SK-N-SH (cell line): ENCODE measurements at regions not wholly inside any gene's neighbourhood (a gene's known extent, or its start where the extent isn't known, plus 50 kb on each side); places are given as distances from the start of the nearest gene placed in this dataset.

Source experiments
- CTCF ChIA-PET: fragments of 300-600, 350-600 bp; formaldehyde crosslinking; extraction: SDS; loops from one replicate; lab custom pipeline; 2021; lab: Yijun Ruan, JAX
- POLR2A ChIA-PET: fragments of 350-600 bp; sonication (Branson Sonifier 250); formaldehyde crosslinking; extraction: SDS; loops from one replicate; lab custom pipeline; 2020; ENCODE audit warnings: antibody characterized with exemption, inconsistent platforms; lab: Yijun Ruan, JAX
- DNase-seq: peaks from one replicate; pipeline ENCODE4 v3.0.0; 2012
- H2AFZ ChIP-seq: fragments of 200-600 bp; sonication (generic); 2 replicates; pipeline ENCODE4 v1.8.1; 2016; ENCODE audit warnings: antibody characterized with exemption, mild to moderate bottlenecking, low read depth
- H3F3A ChIP-seq: fragments of 200-600 bp; sonication (generic); replicated peaks from 2 replicates; pipeline ENCODE3; 2016; ENCODE audit warnings: antibody characterized with exemption, mild to moderate bottlenecking; ENCODE audit not compliant: insufficient read depth
- H3K27ac ChIP-seq, 2 experiments: fragments of 200-500 bp in 1 of 2; fragments of 200-600 bp in 1 of 2; sonication (Bioruptor generic) in 1 of 2; sonication (generic), shearing (Covaris generic) in 1 of 2; 2 replicates each; pipeline versions ENCODE4 v1.5.1 to v1.6.1; 2014 to 2016; ENCODE audit warnings: low read depth in 2 of 2, inconsistent platforms in 1 of 2, low read length in 1 of 2, mild to moderate bottlenecking in 1 of 2, mixed read lengths in 1 of 2
- H3K27me3 ChIP-seq: fragments of 200-600 bp; sonication (generic), shearing (Covaris generic); 2 replicates; pipeline ENCODE4 v1.6.1; 2016; ENCODE audit warnings: mixed run types; ENCODE audit not compliant: insufficient read depth
- H3K36me3 ChIP-seq, 2 experiments: fragments of 200-500 bp in 1 of 2; fragments of 200-600 bp in 1 of 2; sonication (Bioruptor generic) in 1 of 2; sonication (generic) in 1 of 2; replicated peaks in 1 of 2; 2 replicates each; pipeline versions ENCODE3 to v1.5.1; 2014 to 2016; ENCODE audit warnings: low read length in 1 of 2, mild to moderate bottlenecking in 1 of 2; ENCODE audit not compliant: insufficient read depth in 2 of 2, control insufficient read depth in 1 of 2
- H3K4me1 ChIP-seq, 2 experiments: fragments of 200-500 bp in 1 of 2; fragments of 200-600 bp in 1 of 2; sonication (Bioruptor generic) in 1 of 2; sonication (generic), shearing (Covaris generic) in 1 of 2; 2 replicates each; pipeline versions ENCODE4 v1.5.1 to v1.6.1; 2014 to 2016; ENCODE audit warnings: low read depth in 1 of 2, low read length in 1 of 2, mixed run types in 1 of 2; ENCODE audit not compliant: insufficient read depth in 2 of 2, control insufficient read depth in 1 of 2
- H3K4me2 ChIP-seq: fragments of 200-600 bp; sonication (generic), shearing (Covaris generic); 2 replicates; pipeline ENCODE4 v1.6.1; 2017; ENCODE audit warnings: mixed run types
- H3K4me3 ChIP-seq, 2 experiments: fragments of 200-500 bp in 1 of 2; fragments of 200-600 bp in 1 of 2; sonication (Bioruptor generic) in 1 of 2; sonication (generic), shearing (Covaris generic) in 1 of 2; 2 replicates each; pipeline versions ENCODE4 v1.5.1 to v1.8.1; 2014 to 2016; ENCODE audit warnings: low read depth in 2 of 2, inconsistent platforms in 1 of 2, low read length in 1 of 2, mild to moderate bottlenecking in 1 of 2, mixed read lengths in 1 of 2, moderate library complexity in 1 of 2
- H3K79me2 ChIP-seq: fragments of 200-600 bp; sonication (generic); 2 replicates; pipeline ENCODE4 v1.8.1; 2017; ENCODE audit warnings: mild to moderate bottlenecking; ENCODE audit not compliant: insufficient read depth
- H3K9ac ChIP-seq: fragments of 200-600 bp; sonication (generic); 2 replicates; pipeline ENCODE4 v1.6.1; 2017; ENCODE audit warnings: mixed run types
- H3K9me2 ChIP-seq: fragments of 200-600 bp; sonication (generic); 2 replicates; pipeline ENCODE4 v1.6.1; 2017; ENCODE audit warnings: mixed run types
- H3K9me3 ChIP-seq: fragments of 200-600 bp; sonication (generic); 2 replicates; pipeline ENCODE4 v1.6.1; 2017; ENCODE audit warnings: mixed run types, mild to moderate bottlenecking, moderate library complexity
- H4K20me1 ChIP-seq: fragments of 200-600 bp; sonication (generic); 2 replicates; pipeline ENCODE4 v1.6.1; 2017; ENCODE audit warnings: mild to moderate bottlenecking, mixed run types; ENCODE audit not compliant: insufficient read depth
- FOSL2 ChIP-seq: IDR thresholded peaks from 2 replicates; pipeline ENCODE4 v1.4.0; 2012; ENCODE audit warnings: low read depth, mild to moderate bottlenecking, moderate library complexity, borderline replicate concordance
- FOXJ3 ChIP-seq: sonication (generic); formaldehyde crosslinking; IDR thresholded peaks from 2 replicates; pipeline ENCODE4 v1.5.1; 2020; ENCODE audit warnings: mild to moderate bottlenecking, missing genetic modification reagents
- FOXM1 ChIP-seq: IDR thresholded peaks from 2 replicates; pipeline ENCODE4 v1.4.0; 2012; ENCODE audit warnings: low read depth, mild to moderate bottlenecking
- GABPA ChIP-seq: IDR thresholded peaks from 2 replicates; pipeline ENCODE4 v1.4.0; 2012; ENCODE audit warnings: low read depth, mild to moderate bottlenecking
- GATA2 ChIP-seq: sonication (generic); formaldehyde crosslinking; IDR thresholded peaks from 2 replicates; pipeline ENCODE4 v1.5.0; 2020; ENCODE audit warnings: mild to moderate bottlenecking, missing genetic modification reagents
- MEF2A ChIP-seq: IDR thresholded peaks from 2 replicates; pipeline ENCODE4 v1.4.0; 2012; ENCODE audit warnings: low read depth, borderline replicate concordance
- MXI1 ChIP-seq: IDR thresholded peaks from 2 replicates; pipeline ENCODE4 v1.6.1; 2012; ENCODE audit warnings: mild to moderate bottlenecking, low read depth, low read length, improper control_type of control experiment
- NFIC ChIP-seq: IDR thresholded peaks from 2 replicates; pipeline ENCODE4 v1.4.0; 2012; ENCODE audit warnings: borderline replicate concordance
- NRF1 ChIP-seq: IDR thresholded peaks from 2 replicates; pipeline ENCODE4 v1.6.1; 2012; ENCODE audit warnings: low read depth, mild to moderate bottlenecking, low read length
- RAD21 ChIP-seq: IDR thresholded peaks from 2 replicates; pipeline ENCODE4 v1.6.1; 2012; ENCODE audit warnings: mild to moderate bottlenecking, low read length
- RFX5 ChIP-seq: IDR thresholded peaks from 2 replicates; pipeline ENCODE4 v1.6.1; 2012; ENCODE audit warnings: mild to moderate bottlenecking, improper control_type of control experiment, low read length
- RXRA ChIP-seq: IDR thresholded peaks from 2 replicates; pipeline ENCODE4 v1.4.0; 2012; ENCODE audit warnings: low read depth, mild to moderate bottlenecking, borderline replicate concordance
- SIN3A ChIP-seq: IDR thresholded peaks from 2 replicates; pipeline ENCODE4 v1.6.1; 2012; ENCODE audit warnings: low read depth, mild to moderate bottlenecking, low read length, moderate library complexity, borderline replicate concordance
- SMC3 ChIP-seq: IDR thresholded peaks from 2 replicates; pipeline ENCODE4 v1.6.1; 2012; ENCODE audit warnings: low read depth, low read length, improper control_type of control experiment
- TCF12 ChIP-seq: IDR thresholded peaks from 2 replicates; pipeline ENCODE4 v1.4.0; 2012
- WGBS: methylation state at CpG from one replicate; pipeline ENCODE4 v1.1.6; 2017; ENCODE audit warnings: low lambda C conversion rate; 5-methylcytosine and 5-hydroxymethylcytosine counted together
- TF ChIP-seq, protein P1 (sequence below): IDR thresholded peaks from 2 replicates; pipeline ENCODE4 v1.4.0; 2012; ENCODE audit warnings: low read depth
- TF ChIP-seq, protein P2 (sequence below): IDR thresholded peaks from 2 replicates; pipeline ENCODE4; 2012
- TF ChIP-seq, protein P3 (sequence below): fragments of 150-350 bp; IDR thresholded peaks from 2 replicates; pipeline ENCODE4 v1.6.1; 2016; ENCODE audit warnings: mild to moderate bottlenecking, low read depth, low read length
- TF ChIP-seq, protein P4 (sequence below): fragments of 200-600 bp; sonication (generic); IDR thresholded peaks from 2 replicates; pipeline ENCODE4 v1.6.1; 2017; ENCODE audit warnings: antibody characterized with exemption, mild to moderate bottlenecking, moderate library complexity
- TF ChIP-seq, protein P5 (sequence below): IDR thresholded peaks from 2 replicates; pipeline ENCODE4 v1.4.0; 2012; ENCODE audit warnings: low read depth, borderline replicate concordance

DNA sequence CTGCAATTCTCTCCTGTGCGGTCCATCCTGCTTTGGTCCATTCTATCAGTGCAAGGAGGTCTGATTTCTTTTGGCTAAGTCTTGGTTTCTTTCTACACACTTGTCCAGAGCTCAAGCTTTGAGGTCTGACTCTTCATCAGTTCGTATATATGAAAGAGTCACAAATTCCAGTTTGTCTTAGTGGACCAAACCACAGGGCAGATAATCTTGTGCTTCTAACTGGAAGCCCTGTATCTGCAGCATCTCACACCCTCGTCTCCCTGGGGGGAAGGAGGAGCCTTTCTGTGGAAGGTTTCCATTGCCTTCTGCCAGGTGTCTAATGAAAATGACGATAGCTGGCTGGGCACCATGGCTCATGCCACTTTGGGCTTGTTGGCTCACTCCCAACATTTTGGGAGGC lies 148.5 kb downstream of the SPP2 start:
- Histone ChIP-seq H2AFZ (no peak overlapping the region), H3K4me1 (peaks cover 0 to 8% of the 10 kb centered on the region in 2 experiments; a peak in 2 of 4 replicates), H3K9me3 (no peaks in the 10 kb centered on the region), H4K20me1 (no peaks in the 10 kb centered on the region), H3K4me3 (no peak overlapping the region), H3K9me2 (no peaks in the 10 kb centered on the region), H3F3A (peaks cover 18% of the 10 kb centered on the region), H3K9ac (no peak overlapping the region), H3K27me3 (no peaks in the 10 kb centered on the region), H3K4me2 (no peak overlapping the region), H3K79me2 (no peaks in the 10 kb centered on the region), H3K27ac (no peak overlapping the region), H3K36me3 (no peaks in the 10 kb centered on the region)
- CTCF ChIA-PET = interaction anchor here (1.1 to 1.9 kb wide), 2 partner anchors 12 to 20 kb away, joined by 3 to 4 read pairs; no protein-coding TSS in a partner anchor
- no peak for DNase-seq
- POLR2A ChIA-PET = no interaction called here
- TF ChIP-seq TCF12 (no peak), RAD21 (no peak)
- TF ChIP-seq, protein P1, sequence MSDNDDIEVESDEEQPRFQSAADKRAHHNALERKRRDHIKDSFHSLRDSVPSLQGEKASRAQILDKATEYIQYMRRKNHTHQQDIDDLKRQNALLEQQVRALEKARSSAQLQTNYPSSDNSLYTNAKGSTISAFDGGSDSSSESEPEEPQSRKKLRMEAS = no peak
- 96% methylated on average over 4 of the region's 4 CpGs for WGBS

DNA sequence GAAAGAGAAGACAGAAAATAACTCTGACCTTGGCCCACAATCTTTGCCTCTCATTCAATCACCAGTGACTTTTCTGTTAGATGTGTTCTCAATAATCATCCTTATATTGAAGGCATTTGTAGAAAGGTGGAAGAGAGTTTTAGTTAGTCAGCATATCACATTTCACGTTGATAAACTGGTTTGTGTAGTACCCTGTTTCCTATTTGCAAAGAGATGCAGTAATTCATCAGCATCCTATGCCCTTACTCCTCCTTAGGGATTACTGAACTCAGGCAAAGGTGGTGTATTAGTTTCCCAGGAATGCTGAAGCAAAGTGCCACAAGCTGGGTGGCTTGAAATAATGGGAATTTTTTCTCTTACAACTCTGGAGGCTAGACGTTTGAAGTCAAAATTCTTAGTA lies 145.0 kb downstream of the SPP2 start:
- Histone ChIP-seq H3K9me2 (no peaks in the 10 kb centered on the region), H3K9ac (no peak overlapping the region), H3K4me1 (peaks cover 0 to 4% of the 10 kb centered on the region in 2 experiments; a peak in 1 of 4 replicates), H3K4me3 (no peak overlapping the region), H3K9me3 (no peaks in the 10 kb centered on the region), H2AFZ (no peak overlapping the region), H4K20me1 (no peaks in the 10 kb centered on the region), H3K4me2 (no peak overlapping the region), H3K27me3 (no peaks in the 10 kb centered on the region), H3F3A (no peaks in the 10 kb centered on the region), H3K27ac (no peak overlapping the region)
- ChIA-PET CTCF (no interaction called here), POLR2A (no interaction called here)
- WGBS = 80% methylated on average over 2 of the region's 2 CpGs
- DNase-seq = no peak
- TF ChIP-seq, protein P2, sequence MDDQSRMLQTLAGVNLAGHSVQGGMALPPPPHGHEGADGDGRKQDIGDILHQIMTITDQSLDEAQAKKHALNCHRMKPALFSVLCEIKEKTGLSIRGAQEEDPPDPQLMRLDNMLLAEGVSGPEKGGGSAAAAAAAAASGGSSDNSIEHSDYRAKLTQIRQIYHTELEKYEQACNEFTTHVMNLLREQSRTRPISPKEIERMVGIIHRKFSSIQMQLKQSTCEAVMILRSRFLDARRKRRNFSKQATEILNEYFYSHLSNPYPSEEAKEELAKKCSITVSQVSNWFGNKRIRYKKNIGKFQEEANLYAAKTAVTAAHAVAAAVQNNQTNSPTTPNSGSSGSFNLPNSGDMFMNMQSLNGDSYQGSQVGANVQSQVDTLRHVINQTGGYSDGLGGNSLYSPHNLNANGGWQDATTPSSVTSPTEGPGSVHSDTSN = no peak
- TF ChIP-seq GATA2 (CRISPR knock-in tag) = no peak
- no peak for TF ChIP-seq MXI1
- no peak for TF ChIP-seq GABPA
- TF ChIP-seq, protein P3, sequence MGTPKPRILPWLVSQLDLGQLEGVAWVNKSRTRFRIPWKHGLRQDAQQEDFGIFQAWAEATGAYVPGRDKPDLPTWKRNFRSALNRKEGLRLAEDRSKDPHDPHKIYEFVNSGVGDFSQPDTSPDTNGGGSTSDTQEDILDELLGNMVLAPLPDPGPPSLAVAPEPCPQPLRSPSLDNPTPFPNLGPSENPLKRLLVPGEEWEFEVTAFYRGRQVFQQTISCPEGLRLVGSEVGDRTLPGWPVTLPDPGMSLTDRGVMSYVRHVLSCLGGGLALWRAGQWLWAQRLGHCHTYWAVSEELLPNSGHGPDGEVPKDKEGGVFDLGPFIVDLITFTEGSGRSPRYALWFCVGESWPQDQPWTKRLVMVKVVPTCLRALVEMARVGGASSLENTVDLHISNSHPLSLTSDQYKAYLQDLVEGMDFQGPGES = no peak
- TF ChIP-seq MEF2A = no peak
- TF ChIP-seq SIN3A = no peak
- no peak for TF ChIP-seq FOXM1
- TF ChIP-seq, protein P4, sequence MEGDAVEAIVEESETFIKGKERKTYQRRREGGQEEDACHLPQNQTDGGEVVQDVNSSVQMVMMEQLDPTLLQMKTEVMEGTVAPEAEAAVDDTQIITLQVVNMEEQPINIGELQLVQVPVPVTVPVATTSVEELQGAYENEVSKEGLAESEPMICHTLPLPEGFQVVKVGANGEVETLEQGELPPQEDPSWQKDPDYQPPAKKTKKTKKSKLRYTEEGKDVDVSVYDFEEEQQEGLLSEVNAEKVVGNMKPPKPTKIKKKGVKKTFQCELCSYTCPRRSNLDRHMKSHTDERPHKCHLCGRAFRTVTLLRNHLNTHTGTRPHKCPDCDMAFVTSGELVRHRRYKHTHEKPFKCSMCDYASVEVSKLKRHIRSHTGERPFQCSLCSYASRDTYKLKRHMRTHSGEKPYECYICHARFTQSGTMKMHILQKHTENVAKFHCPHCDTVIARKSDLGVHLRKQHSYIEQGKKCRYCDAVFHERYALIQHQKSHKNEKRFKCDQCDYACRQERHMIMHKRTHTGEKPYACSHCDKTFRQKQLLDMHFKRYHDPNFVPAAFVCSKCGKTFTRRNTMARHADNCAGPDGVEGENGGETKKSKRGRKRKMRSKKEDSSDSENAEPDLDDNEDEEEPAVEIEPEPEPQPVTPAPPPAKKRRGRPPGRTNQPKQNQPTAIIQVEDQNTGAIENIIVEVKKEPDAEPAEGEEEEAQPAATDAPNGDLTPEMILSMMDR = no peak
- no peak for TF ChIP-seq TCF12
- TF ChIP-seq RAD21 = no peak
- TF ChIP-seq RFX5 = no peak
- no peak for TF ChIP-seq FOSL2
- no peak for TF ChIP-seq RXRA
- TF ChIP-seq NRF1 = no peak
- TF ChIP-seq SMC3 = no peak
- TF ChIP-seq, protein P5, sequence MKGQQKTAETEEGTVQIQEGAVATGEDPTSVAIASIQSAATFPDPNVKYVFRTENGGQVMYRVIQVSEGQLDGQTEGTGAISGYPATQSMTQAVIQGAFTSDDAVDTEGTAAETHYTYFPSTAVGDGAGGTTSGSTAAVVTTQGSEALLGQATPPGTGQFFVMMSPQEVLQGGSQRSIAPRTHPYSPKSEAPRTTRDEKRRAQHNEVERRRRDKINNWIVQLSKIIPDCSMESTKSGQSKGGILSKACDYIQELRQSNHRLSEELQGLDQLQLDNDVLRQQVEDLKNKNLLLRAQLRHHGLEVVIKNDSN = no peak
- TF ChIP-seq NFIC = no peak
- TF ChIP-seq FOXJ3 = no peak
- TF ChIP-seq, all 33 proteins: peak for 0
- Histone ChIP-seq H3K36me3 (no peaks in the 10 kb centered on the region), H3K79me2 (no peaks in the 10 kb centered on the region)
